Activated B cell treated with CpG ODN at 0.5 μM for 24 hours (primary cell): ENCODE measurements at regions not wholly inside any gene's neighbourhood (a gene's known extent, or its start where the extent isn't known, plus 50 kb on each side); places are given as distances from the start of the nearest gene placed in this dataset.

Experiments
- ATAC-seq: fragments of 200-7000 bp; cut with Tn5 transposase; one replicate; pipeline ENCODE4 v1.10.0; 2021; ENCODE audit warnings: low read depth, mild to moderate bottlenecking, moderate library complexity
- CTCF ChIA-PET: fragments of 350-600 bp; sonication (Branson Sonifier 250); formaldehyde crosslinking; loops from one replicate; lab custom pipeline; 2021; ENCODE audit warnings: antibody characterized with exemption; lab: Charles Lee
- POLR2A ChIA-PET: fragments of 350-600 bp; sonication (Branson Sonifier 250); formaldehyde crosslinking; loops from one replicate; lab custom pipeline; 2021; ENCODE audit warnings: antibody characterized with exemption; lab: Charles Lee
- DNase-seq: peaks from one replicate; pipeline ENCODE4 v3.0.0; 2022
- H3K27ac Mint-ChIP-seq: one replicate; pipeline ENCODE4 v1.8.0; 2020; ENCODE audit warnings: mixed read lengths
- H3K27me3 Mint-ChIP-seq: one replicate; pipeline ENCODE4 v1.8.0; 2021; ENCODE audit warnings: mixed read lengths
- H3K36me3 Mint-ChIP-seq: one replicate; pipeline ENCODE4 v1.8.0; 2021; ENCODE audit warnings: low read depth, mixed read lengths
- H3K4me1 Mint-ChIP-seq: one replicate; pipeline ENCODE4 v1.8.0; 2021; ENCODE audit warnings: mixed read lengths
- H3K4me3 Mint-ChIP-seq: one replicate; pipeline ENCODE4 v1.8.0; 2020; ENCODE audit warnings: mild to moderate bottlenecking, mixed read lengths
- H3K9me3 Mint-ChIP-seq: one replicate; pipeline ENCODE4 v1.8.0; 2020; ENCODE audit warnings: mixed read lengths
- CTCF ChIP-seq: fragments of 200-600 bp; IDR thresholded peaks from one replicate; pipeline ENCODE4 v1.8.0; 2022; ENCODE audit warnings: antibody characterized with exemption, mild to moderate bottlenecking
- intact Hi-C: fragments of 100-400 bp; cut with micrococcal nuclease; formaldehyde crosslinking; loops from one replicate; pipeline ENCODE4 v1.15.1; 2024

DNA sequence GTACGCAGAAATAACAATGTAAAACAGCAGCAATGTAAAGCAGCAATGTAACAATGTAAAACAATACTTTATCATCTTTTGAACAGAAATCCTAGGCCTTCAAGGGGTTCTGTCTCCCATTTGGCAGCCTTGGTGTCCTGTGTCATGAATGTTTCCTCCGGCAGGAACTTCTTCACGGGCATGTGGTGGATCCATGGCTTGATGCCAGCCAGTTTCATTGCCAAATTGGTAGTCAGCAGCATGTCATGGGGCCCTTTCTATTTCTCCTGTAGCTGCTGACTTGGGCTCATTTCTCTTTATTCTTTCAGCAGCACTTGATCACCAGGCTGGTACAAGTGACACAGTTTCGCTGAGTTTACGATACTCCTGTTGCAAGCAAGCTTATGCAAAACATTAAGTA lies 275.3 kb downstream of the HTR1A start:
- no peak overlapping the region for H3K4me3 Mint-ChIP-seq
- no peaks in the 10 kb centered on the region for H3K27me3 Mint-ChIP-seq
- no peak for DNase-seq
- ATAC-seq = no peak
- intact Hi-C loops = no loop called here
- no peak for TF ChIP-seq CTCF
- POLR2A ChIA-PET = no interaction called here
- no peaks in the 10 kb centered on the region for H3K9me3 Mint-ChIP-seq
- no peak overlapping the region for H3K27ac Mint-ChIP-seq
- H3K4me1 Mint-ChIP-seq = no peaks in the 10 kb centered on the region
- H3K36me3 Mint-ChIP-seq = no peaks in the 10 kb centered on the region
- CTCF ChIA-PET = no interaction called here

- no peaks in the 10 kb centered on the region for H3K27me3 Mint-ChIP-seq
- intact Hi-C loops = no loop called here
- ChIA-PET CTCF (no interaction called here), POLR2A (no interaction called here)
- no peaks in the 10 kb centered on the region for H3K36me3 Mint-ChIP-seq
- DNase-seq (no peak), ATAC-seq (no peak)
- no peaks in the 10 kb centered on the region for H3K9me3 Mint-ChIP-seq
- TF ChIP-seq CTCF = no peak
- H3K27ac Mint-ChIP-seq = no peak overlapping the region
- no peaks in the 10 kb centered on the region for H3K4me1 Mint-ChIP-seq
- H3K4me3 Mint-ChIP-seq = no peak overlapping the region
Measured at GRCh38 chr5:63686181-63686580, 276.1 kb downstream of the HTR1A start.

DNA sequence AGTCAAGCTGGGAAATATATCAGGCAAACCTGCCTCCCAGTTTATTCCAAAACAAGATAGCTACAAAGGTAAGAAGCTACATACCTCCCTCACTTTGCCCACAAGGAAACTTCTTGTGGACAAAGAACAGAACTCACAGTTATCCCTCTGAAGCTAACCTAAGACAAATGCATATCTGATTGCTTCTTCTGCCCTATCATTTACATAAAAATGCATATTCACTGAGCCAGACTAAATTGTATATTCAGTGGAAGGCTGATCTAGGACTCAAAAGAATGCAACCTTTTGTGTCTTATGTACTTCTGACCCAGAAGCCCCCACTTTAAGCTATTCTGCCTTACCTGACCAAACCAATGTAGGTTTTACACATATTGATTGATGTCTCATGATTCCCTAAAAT lies 276.8 kb downstream of the HTR1A start:
- no peak overlapping the region for H3K27ac Mint-ChIP-seq
- H3K4me3 Mint-ChIP-seq = no peak overlapping the region
- ChIA-PET POLR2A (no interaction called here), CTCF (no interaction called here)
- intact Hi-C loops = no loop called here
- no peaks in the 10 kb centered on the region for H3K27me3 Mint-ChIP-seq
- ATAC-seq (no peak), DNase-seq (no peak)
- TF ChIP-seq CTCF = no peak
- H3K9me3 Mint-ChIP-seq = no peaks in the 10 kb centered on the region
- H3K4me1 Mint-ChIP-seq = no peaks in the 10 kb centered on the region
- no peaks in the 10 kb centered on the region for H3K36me3 Mint-ChIP-seq

- POLR2A ChIA-PET = no interaction called here
- no peaks in the 10 kb centered on the region for H3K36me3 Mint-ChIP-seq
- no peak for ATAC-seq
- H3K27me3 Mint-ChIP-seq = no peaks in the 10 kb centered on the region
- H3K4me1 Mint-ChIP-seq = no peaks in the 10 kb centered on the region
- no peak overlapping the region for H3K27ac Mint-ChIP-seq
- no peak overlapping the region for H3K4me3 Mint-ChIP-seq
- DNase-seq = no peak
- CTCF ChIA-PET = no interaction called here
- intact Hi-C loops = no loop called here
- TF ChIP-seq CTCF = no peak
- peaks cover 13% of the 10 kb centered on the region for H3K9me3 Mint-ChIP-seq
Measured at GRCh38 chr5:63674881-63675280, 287.4 kb downstream of the HTR1A start.

DNA sequence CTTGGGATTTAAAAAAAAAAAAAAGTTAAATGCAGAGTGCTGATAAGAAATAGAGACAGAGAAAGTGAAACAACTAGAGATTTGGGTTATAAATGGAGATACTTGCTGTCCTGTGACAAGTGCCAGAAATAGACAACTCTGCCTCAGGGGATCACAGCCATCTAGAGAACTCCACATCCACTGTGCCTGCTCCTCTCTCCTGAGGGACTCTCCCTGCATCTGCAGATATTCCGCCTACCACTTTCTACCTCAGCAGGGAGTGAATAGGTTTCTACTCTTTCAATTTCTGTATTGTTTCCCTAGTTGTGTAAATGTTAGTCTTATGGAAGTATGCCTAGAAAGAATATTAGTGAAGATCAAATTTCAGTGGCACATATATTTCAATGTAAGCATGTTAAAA lies 307.2 kb downstream of the HTR1A start:
- no peak overlapping the region for H3K27ac Mint-ChIP-seq
- ChIA-PET POLR2A (no interaction called here), CTCF (no interaction called here)
- no peak for ATAC-seq
- no peaks in the 10 kb centered on the region for H3K4me1 Mint-ChIP-seq
- intact Hi-C loops = no loop called here
- H3K9me3 Mint-ChIP-seq = no peaks in the 10 kb centered on the region
- TF ChIP-seq CTCF = no peak
- no peaks in the 10 kb centered on the region for H3K27me3 Mint-ChIP-seq
- no peak for DNase-seq
- no peaks in the 10 kb centered on the region for H3K36me3 Mint-ChIP-seq
- H3K4me3 Mint-ChIP-seq = no peak overlapping the region
